HG03095 (cell line): ENCODE measurements at regions not wholly inside any gene's neighbourhood (a gene's known extent, or its start where the extent isn't known, plus 50 kb on each side); places are given as distances from the start of the nearest gene placed in this dataset.

ENCODE experiments used
- ATAC-seq: cut with Tn5 transposase; IDR thresholded peaks from one replicate; pipeline ENCODE4 v1.9.1; 2021; ENCODE audit warnings: moderate library complexity; ENCODE audit not compliant: unreplicated experiment

DNA sequence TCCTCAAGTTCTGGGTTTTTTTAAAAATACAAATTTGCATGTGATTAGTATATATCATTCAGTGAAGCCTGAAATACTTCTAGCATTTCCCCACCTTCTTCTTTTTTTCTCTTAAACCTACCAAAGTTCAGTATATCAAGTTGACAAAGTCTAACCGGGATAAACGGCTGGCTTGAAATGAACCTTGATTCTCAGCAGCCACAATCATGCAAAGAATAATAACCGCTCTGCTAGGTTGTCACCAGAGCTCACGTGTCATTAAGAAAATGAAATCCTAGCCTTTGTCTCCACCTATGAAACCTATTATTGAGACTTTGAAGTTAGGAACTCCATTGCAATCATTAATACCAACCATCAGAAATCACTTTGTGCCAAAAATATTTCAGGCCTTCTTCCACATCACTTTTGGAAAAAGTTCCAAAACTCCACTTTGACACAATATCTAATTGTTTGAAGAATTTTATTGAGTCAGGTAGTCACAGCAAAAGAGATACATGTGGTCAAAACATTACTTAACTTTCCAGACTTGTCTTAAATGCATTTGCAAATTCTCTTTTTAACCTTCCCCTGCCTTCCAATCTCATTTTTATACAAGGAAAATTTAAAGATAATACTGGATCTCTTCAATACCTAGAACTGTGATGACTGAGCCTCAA lies 285.6 kb upstream of the ACVR2A start:
- no peak for ATAC-seq

GRCh38 chr2:147558620-147559019 lies 286.2 kb upstream of the ACVR2A start:
- ATAC-seq, result no peak

GRCh38 chr2:147554521-147555107 lies 290.2 kb upstream of the ACVR2A start:
- ATAC-seq, result no peak

GRCh38 chr2:147553775-147554271 lies 291.0 kb upstream of the ACVR2A start:
- ATAC-seq, result no peak

DNA sequence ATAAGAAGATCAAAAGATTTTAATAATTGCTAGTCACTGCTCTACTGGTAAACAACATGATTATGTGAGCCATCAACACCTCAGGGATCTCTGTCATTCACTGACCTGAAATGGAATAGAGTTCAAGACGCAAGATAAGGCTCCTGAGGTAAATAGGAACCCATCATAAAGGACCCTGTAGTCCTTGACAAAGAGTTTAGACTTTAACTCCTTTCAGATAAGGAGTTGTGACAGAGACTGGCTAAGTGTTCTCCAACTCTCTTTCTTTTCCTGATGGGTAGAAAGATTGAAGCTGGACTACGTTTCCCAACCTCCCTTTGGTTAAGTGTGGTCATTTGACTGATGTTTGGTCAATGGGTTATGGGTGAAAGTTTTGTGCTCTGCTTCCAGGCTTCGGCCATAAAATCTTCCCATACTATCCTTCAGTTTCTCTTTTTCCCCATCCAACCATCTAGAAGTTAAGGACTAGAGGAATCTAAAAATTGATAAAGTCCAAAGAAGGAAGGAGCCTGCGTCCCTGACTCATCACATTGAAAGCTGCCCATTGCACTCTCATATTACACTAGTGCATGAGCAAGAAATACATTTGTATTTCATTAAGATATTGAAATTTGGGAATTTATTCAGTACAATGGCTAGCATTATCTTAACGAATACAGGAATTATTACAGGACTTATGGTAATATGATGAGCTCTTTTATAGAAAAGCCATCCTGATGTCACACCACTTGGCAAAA lies 293.7 kb upstream of the ACVR2A start:
- no peak for ATAC-seq

DNA sequence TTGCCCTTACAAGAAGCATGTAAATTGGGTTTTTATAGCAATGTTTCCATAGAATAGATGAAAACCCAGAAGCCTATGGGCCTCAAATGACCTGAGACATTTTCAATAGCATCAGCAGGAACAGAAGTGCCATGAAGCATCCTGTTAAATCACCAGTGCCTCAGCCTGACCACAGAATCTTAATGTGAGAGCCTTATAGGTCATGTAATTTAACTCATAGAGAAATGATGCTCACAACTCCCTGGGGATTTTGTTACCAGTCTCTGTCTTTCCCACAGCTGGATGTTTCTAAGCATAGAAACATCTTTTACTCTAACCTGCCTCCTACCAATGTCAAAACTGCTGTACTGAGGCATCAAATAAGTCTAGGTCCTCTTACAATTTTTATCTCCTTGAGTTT lies 295.8 kb upstream of the ACVR2A start:
- ATAC-seq, result no peak

GRCh38 chr2:147548451-147548850 lies 296.4 kb upstream of the ACVR2A start:
- no peak for ATAC-seq

GRCh38 chr2:147547440-147547839 lies 297.4 kb upstream of the ACVR2A start:
- ATAC-seq, result no peak

DNA sequence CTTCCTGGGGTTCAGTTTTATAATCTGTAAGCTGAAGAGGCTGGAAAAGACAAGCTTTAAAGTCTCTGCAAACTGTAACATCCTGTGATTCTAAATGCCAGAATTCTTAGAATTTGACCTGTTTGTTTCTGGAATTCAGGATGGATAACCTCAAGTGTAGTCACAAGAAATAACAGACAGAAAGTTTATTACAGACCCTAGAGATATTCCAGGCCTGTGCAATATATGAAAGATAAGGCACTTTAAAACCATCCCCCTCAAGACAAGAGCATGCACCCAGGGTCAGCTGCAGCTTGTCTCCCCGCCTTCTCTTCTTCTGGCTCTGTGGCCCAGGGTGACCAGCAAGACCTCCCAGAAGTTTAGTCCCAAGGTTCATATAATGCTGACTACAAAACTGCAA lies 298.7 kb upstream of the ACVR2A start:
- ATAC-seq, result no peak

DNA sequence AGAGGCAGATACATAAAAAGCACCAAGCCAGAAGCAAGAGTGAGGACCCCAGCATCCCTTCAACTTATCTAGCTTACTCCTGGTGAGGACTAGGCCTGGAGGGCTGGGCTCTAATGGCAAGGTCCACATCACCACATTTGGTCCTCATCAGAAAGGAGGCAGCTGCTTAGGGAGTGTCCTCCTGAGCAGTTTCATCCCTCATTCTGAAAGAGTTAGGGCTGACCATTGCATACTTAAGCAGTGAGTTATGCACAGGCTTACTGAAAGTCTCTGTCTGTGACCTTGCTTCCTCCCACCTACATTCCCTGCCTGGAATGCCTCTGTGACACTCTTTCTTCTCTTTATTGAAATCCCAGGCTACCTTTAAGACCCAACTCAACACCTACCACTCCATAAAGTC lies 301.8 kb upstream of the ACVR2A start:
- no peak for ATAC-seq

- ATAC-seq, result no peak
Measured at GRCh38 chr2:147542351-147542750, 302.5 kb upstream of the ACVR2A start.

DNA sequence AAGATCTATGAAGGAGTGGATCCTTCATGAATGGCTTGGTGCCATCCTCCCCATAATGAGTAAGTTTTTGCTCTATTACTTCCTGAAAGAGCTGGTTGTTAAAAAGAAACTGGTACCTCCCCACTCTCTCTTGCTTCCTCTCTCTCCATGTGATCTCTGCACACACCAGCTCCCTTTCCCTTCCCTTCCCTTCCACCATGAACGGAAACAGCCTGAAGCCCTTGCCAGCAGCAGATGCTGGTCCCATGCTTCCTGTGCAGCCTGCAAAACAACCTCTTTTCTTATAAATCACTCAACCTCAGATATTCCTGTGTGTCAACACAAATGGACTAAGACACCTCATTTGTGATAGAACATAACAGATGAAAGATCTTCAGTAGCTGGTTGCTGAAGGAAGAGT lies 303.5 kb upstream of the ACVR2A start:
- ATAC-seq, result no peak

DNA sequence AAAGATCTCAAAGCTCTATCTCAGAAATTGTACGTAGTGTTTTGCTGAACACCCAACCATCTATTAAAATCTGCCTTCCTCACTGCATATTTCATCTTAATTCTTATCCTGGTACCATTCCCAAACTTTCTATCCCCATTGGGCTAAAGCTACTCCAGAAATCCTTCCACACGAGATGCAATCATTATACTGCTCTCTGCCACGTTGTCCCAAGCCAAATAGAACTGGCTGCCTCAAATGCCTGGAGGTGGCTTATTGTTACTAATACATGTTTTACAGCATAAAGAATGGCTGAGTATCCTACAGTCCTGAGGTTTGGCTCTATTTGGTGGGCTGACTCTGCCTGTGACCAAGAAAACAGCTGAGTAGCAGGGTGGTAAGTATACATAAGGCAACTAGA lies 306.0 kb upstream of the ACVR2A start:
- ATAC-seq, result no peak

GRCh38 chr2:147538088-147538487 lies 306.7 kb upstream of the ACVR2A start:
- no peak for ATAC-seq

DNA sequence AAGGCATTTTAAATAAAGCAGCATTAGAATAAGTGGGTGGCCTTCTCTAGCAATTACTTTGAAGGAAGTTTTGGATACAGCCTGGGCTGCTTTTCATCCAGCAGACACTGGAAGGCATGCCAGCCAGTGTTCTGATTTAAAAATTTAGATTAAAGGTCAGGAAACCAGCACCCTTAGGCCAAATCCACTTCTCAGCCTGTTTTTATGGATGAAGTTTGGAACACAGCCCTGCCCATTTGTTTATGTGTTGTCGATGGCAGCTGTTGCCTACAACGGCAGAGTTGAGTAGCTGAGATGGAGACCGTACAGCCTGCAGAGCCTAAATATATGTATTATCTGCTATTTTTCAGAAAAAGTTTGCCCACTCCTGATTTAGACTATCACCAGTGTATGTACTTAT lies 313.6 kb upstream of the ACVR2A start:
- no peak for ATAC-seq

GRCh38 chr2:147530033-147530432 lies 314.8 kb upstream of the ACVR2A start:
- ATAC-seq, result no peak

- ATAC-seq, result no peak
Measured at GRCh38 chr2:147525819-147526489, 318.9 kb upstream of the ACVR2A start.

GRCh38 chr2:147524912-147525311 lies 319.9 kb upstream of the ACVR2A start:
- ATAC-seq, result no peak

DNA sequence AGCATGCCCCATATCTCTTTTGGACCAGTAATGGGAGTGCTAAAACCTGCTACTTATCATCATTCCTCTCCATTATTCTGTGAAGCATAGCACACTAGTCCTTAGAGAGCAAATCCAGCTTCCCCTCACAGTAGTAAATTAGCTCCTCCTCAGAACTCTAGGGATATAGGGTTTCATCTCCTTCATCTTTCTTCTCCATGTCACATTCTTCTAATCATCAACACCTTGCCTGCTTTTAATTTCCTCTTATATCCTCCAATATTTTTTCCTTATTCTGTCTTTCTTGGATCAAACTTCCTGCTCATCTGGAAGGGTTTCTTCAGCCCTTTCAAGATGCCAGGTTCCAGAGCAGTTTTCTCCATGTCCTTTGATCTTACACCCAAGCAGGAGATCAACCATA lies 321.4 kb upstream of the ACVR2A start:
- no peak for ATAC-seq

- ATAC-seq, result no peak
Measured at GRCh38 chr2:147521936-147522335, 322.9 kb upstream of the ACVR2A start.

DNA sequence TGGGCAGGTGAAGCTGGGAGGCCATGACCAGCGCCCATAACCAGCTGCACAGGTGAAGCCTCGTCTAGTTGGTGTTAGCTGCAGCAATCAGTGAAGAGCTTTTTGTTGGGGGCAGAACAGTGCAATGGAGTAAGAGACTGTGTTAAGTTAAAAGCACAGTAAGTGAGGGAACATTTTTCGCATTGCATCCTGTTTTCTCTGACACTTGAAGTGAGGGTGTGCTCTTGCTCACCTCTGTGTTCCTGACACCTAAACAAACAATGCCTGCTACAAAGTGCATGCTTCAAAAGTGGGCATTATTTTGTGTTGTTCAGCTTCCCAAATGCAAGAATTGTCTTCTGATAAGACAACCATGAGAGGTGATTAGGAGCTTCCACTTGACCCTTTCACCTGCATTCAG lies 324.0 kb upstream of the ACVR2A start:
- no peak for ATAC-seq

DNA sequence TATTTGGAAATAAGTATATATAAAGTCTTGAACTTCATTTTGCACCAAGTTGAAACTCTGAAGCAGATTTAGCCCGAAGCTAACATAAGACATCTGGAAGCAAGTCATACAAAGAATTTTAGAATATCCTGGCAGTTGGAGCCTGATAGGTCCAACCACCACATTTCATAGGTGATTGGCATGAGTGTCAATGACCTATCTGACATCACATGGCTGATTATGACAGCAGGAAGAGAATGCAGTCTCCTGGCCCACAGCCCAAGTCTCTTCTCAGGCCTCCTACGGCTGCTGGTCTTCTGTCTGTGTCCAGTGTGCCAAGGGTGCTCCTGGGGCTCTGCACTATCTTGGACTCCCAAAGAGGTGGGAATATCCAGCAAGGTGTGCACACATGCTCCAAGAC lies 325.7 kb upstream of the ACVR2A start:
- no peak for ATAC-seq
